ENCODE measurements at regions not wholly inside any gene's neighbourhood (a gene's known extent, or its start where the extent isn't known, plus 50 kb on each side); places are given as distances from the start of the nearest gene placed in this dataset.
"Not testable (repeated sequence)": the region's sequence is repeated elsewhere in the genome, so short reads cannot be mapped to it uniquely, and the experiment has no call there.

- TF ChIP-seq CTCF (IDR thresholded peaks at IDR 0.05; ENCODE audit: insufficient read depth, low read depth, low read length, missing control alignments) = no peak
- no peak for DNase-seq (ENCODE audit: low read depth)
- no peak overlapping the region for H3K4me3 ChIP-seq (ENCODE audit: low read length)
Observed at GRCh38 chr2:16350211-16350610, 315.4 kb downstream of the CYRIA start.

- no peak for DNase-seq (ENCODE audit: low read depth)
- TF ChIP-seq CTCF (IDR thresholded peaks at IDR 0.05; ENCODE audit: insufficient read depth, low read depth, low read length, missing control alignments) = no peak
- no peak overlapping the region for H3K4me3 ChIP-seq (ENCODE audit: low read length)
Observed at GRCh38 chr2:16349811-16350210, 315.8 kb downstream of the CYRIA start.

- no peak overlapping the region for H3K4me3 ChIP-seq (ENCODE audit: low read length)
- DNase-seq (ENCODE audit: low read depth) = no peak
- TF ChIP-seq CTCF (IDR thresholded peaks at IDR 0.05; ENCODE audit: insufficient read depth, low read depth, low read length, missing control alignments) = no peak
Observed at GRCh38 chr2:16348821-16349515, 316.7 kb downstream of the CYRIA start.

GRCh38 chr2:16346671-16347070, 319.0 kb downstream of the CYRIA start:
- no peak overlapping the region for H3K4me3 ChIP-seq (ENCODE audit: low read length)
- TF ChIP-seq CTCF (IDR thresholded peaks at IDR 0.05; ENCODE audit: insufficient read depth, low read depth, low read length, missing control alignments) = no peak
- no peak for DNase-seq (ENCODE audit: low read depth)

GRCh38 chr2:16345231-16345630, 320.4 kb downstream of the CYRIA start:
- DNase-seq (ENCODE audit: low read depth); H3K4me3 ChIP-seq (ENCODE audit: low read length): not testable (repeated sequence)

GRCh38 chr2:16339206-16339605, 326.4 kb downstream of the CYRIA start:
- no peak for TF ChIP-seq CTCF (IDR thresholded peaks at IDR 0.05; ENCODE audit: insufficient read depth, low read depth, low read length, missing control alignments)
- DNase-seq (ENCODE audit: low read depth) = no peak
- H3K4me3 ChIP-seq (ENCODE audit: low read length) = no peak overlapping the region

- no peak for DNase-seq (ENCODE audit: low read depth)
- H3K4me3 ChIP-seq (ENCODE audit: low read length) = no peak overlapping the region
Observed at GRCh38 chr2:16338026-16338425, 327.6 kb downstream of the CYRIA start.

More at GRCh38 chr2:16338026-16338425, 327.6 kb downstream of the CYRIA start:
- no peak for TF ChIP-seq CTCF (IDR thresholded peaks at IDR 0.05; ENCODE audit: insufficient read depth, low read depth, low read length, missing control alignments)

Data from epithelial cell of esophagus (primary cell).